ENCODE measurements at regions not wholly inside any gene's neighbourhood (a gene's known extent, or its start where the extent isn't known, plus 50 kb on each side); places are given as distances from the start of the nearest gene placed in this dataset.

DNA sequence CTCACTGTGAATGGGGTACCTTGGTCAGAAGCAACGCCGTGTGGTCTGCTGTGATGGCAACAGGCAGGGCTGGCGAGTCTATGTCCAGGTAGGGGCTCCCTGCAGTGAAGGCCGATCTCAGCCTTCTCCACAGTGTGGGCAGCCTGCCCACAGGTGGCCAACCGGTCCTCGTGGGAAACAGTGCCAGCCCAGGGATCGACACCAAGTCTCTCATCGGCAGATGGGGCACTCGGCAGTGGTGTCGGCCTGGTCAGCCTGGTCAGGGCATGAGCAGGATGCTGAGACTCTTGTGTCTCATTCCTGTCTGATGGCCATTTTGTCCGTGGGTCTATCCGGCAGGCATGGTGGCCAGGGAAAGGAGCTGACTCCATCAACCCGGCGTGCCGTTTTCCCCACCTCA lies 92.2 kb downstream of the TNFRSF13B start:
- TF ChIP-seq, protein P1, sequence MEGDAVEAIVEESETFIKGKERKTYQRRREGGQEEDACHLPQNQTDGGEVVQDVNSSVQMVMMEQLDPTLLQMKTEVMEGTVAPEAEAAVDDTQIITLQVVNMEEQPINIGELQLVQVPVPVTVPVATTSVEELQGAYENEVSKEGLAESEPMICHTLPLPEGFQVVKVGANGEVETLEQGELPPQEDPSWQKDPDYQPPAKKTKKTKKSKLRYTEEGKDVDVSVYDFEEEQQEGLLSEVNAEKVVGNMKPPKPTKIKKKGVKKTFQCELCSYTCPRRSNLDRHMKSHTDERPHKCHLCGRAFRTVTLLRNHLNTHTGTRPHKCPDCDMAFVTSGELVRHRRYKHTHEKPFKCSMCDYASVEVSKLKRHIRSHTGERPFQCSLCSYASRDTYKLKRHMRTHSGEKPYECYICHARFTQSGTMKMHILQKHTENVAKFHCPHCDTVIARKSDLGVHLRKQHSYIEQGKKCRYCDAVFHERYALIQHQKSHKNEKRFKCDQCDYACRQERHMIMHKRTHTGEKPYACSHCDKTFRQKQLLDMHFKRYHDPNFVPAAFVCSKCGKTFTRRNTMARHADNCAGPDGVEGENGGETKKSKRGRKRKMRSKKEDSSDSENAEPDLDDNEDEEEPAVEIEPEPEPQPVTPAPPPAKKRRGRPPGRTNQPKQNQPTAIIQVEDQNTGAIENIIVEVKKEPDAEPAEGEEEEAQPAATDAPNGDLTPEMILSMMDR (IDR thresholded peaks at IDR 0.05): no peak
- TF ChIP-seq POLR2A (IDR thresholded peaks at IDR 0.05) (no peak), POLR2AphosphoS5 (IDR thresholded peaks at IDR 0.05) (no peak)

All from breast epithelium (tissue), 3 donors.